ENCODE measurements at regions not wholly inside any gene's neighbourhood (a gene's known extent, or its start where the extent isn't known, plus 50 kb on each side); places are given as distances from the start of the nearest gene placed in this dataset.

- no peak for TF ChIP-seq POLR2AphosphoS5 (IDR thresholded peaks at IDR 0.05; ENCODE audit: low read depth, low read length)
- TF ChIP-seq PAX5 (IDR thresholded peaks at IDR 0.05; ENCODE audit: insufficient read depth, low read length, severe bottlenecking): no peak
- no peak for TF ChIP-seq POLR2A (IDR thresholded peaks at IDR 0.05; ENCODE audit: low read depth, low read length)
- no peak for TF ChIP-seq TAF1 (IDR thresholded peaks at IDR 0.05; ENCODE audit: low read depth, low read length)
- no peak for TF ChIP-seq POU2F2 (IDR thresholded peaks at IDR 0.05; ENCODE audit: low read depth, low read length)
- TF ChIP-seq SPI1 (IDR thresholded peaks at IDR 0.05; ENCODE audit: low read depth, low read length): no peak
These were observed 209.2 kb downstream of the NCK2 start for GRCh38 chr2:105953942-105954341.
